ENCODE measurements at regions not wholly inside any gene's neighbourhood (a gene's known extent, or its start where the extent isn't known, plus 50 kb on each side); places are given as distances from the start of the nearest gene placed in this dataset.
"Not testable (repeated sequence)": the region's sequence is repeated elsewhere in the genome, so short reads cannot be mapped to it uniquely, and the experiment has no call there.

DNA sequence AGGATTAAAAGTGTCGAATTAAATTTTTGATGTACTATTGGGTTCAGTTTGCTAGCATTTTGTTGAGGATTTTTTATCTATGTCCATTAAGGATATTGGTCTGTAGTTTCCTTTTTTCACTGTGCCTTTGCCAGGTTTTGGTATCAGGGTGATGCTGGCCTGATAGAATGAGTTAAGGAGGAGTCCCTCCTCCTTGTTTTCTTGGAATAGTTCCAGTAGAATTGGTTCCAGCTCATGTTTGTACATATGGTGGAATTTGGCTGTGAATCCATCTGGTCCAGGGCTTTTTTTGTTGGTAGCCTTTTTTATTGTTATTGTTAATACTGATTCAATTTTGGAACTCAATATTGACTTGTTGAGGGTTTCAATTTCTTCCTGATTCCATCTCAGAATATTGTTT is 141.8 kb downstream of the SIM1 start:
- no peak for DNase-seq (ENCODE audit: low read depth in 2 of 2)

DNA sequence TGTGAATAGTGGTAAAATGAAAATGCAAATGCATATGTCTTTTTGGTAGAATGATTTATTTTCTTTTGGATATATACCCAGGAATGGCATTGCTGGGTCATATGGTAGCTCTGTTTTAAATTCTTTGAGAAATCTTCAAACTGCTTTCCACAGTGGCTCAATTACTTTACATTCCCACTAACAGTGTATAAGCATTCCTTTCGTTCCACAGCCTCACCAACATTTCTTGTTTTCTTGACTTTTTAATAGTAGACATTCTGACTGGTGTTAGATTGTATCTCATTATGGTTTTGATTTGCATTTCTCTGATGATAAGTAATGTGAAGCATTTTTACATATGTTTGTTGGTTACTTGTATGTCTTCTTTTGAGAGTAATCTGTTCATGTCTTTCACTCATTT is 144.0 kb downstream of the SIM1 start:
- DNase-seq (ENCODE audit: low read depth in 2 of 2), result no peak

DNA sequence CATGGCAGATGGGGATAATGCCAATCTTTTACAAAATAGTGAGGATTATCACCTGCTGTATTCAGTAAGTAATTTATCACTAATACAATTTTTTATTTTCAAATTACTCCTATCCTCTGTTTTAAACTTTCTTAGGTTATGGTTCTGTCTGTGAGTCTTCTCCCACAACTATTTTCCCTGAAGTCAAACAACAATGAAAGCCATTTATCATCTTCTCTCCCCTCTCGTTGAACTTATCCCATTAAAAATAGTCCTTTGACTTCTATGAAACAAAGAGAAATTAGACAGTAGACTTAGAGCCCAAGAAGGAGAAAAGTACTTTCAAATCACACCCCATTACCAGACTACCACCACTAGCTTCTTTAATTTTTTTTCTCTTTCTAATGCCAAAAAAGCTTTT is 147.7 kb downstream of the SIM1 start:
- no peak for DNase-seq (ENCODE audit: low read depth in 2 of 2)

DNA sequence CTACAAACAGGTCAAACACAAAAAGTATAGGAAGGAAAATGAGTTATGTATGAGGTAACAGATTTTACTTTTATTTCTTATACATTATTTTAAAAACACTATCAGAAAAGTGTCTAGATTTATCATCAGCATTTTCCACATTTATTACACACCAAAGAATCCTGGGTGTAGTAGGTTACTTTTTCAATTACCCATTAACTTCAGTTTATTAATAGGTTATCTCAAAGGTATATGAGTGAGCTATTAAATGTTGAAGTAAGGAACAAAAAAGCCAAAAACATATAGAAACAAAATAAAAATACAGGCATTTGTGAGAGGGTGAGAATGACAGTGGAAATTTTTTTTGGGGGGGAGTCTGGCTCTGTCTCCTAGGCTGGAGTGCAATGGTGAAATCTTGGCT is 150.5 kb downstream of the SIM1 start:
- DNase-seq (ENCODE audit: low read depth in 2 of 2), result no peak

DNA sequence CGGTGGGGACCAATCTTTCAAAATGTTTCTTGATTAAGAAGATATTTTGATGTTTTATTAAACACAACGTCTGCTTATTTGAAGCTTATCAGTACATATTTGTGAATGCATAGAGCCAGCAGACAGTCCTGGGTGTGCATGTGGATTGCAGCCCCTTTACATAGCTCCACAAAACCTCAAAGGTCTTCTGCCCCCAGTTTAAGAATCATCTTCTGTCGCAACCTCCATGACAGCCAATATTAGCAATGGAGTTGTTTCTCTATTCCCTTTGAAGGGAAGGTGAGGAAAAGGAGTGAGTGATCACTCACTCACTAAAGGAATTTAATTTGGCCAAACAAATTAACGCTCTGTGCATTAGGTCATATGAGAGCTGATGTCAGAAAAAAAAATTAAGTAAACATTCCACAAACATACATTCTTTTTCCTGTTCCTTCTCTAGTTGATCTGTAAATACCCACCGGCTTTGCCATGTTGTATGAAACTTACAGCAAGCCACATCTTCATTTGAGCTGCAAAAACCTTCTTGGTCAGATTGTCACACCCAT is 152.9 kb downstream of the SIM1 start:
- DNase-seq (ENCODE audit: low read depth in 2 of 2), result no peak

DNA sequence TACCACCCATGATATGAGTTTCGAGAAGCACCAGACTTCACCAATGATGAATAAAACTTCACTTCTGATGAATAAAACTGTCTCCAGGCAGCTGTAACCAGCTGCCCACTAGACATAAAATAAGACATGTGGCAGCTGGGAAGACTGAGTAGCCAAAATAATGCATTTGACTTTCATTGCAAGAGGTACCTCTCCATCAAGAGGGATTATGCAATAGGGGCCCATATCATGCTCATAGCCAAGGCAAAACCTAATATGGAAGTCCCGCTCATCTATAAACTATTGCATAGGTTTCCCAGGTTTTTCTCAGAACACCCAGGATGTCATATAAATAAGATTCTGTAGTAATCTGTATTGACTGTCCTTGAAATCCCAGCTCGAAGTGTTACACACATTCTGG is 155.5 kb downstream of the SIM1 start:
- no peak for DNase-seq (ENCODE audit: low read depth in 2 of 2)

DNA sequence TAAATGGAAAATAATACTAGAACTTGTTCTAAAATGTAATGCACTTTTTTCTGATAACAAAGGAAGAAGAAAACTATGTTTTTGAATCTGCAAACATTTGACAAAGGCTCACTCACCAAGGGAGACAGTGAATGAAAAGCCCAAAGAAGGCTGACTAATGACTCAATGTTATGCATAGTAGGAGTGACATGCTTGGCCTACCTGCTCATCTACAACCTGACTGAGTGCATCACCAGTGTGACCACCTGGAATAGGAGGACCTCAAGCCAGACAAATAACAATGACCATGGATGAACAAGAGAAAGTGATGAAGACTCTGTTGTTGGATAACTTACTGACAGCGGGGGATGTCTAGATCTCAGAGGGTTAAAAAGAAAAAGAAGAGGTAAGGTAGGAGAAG is 157.2 kb downstream of the SIM1 start:
- DNase-seq (ENCODE audit: low read depth in 2 of 2), result no peak

DNA sequence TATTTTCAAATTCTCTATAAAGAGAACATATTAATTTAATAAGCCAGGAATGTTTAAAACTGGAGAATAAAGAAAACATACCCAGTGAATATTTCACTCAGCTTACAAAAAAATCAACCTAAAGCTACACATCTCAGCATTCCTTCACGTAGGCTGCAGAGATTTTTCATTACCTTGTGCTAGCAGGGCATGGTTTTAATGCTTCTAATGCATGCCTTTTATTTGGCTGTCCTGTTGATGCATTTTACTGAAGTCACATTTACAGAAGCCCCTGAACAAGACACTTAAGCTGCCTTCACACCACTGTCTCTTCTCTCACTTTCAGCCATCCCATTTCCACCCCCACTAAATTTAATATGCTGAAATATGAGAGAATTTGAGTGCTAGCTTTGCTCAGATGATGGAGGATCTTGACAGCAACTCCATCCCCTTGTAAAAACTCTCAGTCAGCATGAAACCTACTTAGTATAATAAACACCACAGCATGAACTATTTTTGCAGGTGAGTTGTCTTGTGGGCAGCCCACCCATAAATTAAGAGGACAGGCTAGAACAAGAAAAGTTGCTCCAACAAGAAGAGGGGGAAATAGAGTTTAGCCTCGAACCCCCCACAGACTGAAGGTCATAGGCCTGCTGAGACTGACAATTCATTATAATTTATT is 159.4 kb downstream of the SIM1 start:
- no peak for DNase-seq (ENCODE audit: low read depth in 2 of 2)

DNA sequence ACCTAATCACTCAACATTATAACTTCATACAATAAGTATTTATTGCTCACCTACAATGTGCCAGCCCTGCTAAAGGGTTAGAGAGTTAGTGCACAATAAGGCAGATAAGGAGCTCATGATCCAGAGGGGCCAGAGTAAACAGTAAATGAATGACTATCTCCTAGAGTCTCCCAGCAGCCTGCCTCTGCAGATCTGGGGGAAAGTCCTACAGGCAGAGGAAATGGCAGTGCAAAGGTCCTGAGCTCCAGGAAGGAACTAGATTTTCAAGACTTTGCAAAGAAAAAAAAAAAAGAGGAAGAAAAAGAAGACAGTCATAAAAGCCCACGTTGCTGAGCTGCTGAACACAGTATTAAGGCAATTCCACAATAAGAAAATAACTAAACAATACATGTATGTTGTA is 160.1 kb downstream of the SIM1 start:
- DNase-seq (ENCODE audit: low read depth in 2 of 2), result no peak

DNA sequence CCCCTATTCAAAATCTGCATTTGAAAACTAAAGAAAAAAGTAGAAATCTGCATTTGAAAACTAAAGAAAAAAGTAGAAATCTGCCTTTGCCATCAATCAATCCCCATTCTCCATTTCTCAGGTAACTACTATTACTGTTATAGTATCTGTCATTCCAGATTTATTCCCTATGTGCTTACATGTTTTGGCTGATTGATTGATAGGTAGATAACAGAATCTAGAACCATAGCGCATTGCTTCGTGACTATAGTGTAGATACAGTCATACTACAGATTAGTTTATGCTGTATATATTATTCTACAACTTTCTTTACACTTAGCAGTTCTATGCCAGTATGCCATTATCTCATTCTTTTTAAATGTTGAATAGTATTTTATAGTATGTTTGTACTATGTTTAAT is 163.0 kb downstream of the SIM1 start:
- DNase-seq (ENCODE audit: low read depth in 2 of 2), result no peak

DNA sequence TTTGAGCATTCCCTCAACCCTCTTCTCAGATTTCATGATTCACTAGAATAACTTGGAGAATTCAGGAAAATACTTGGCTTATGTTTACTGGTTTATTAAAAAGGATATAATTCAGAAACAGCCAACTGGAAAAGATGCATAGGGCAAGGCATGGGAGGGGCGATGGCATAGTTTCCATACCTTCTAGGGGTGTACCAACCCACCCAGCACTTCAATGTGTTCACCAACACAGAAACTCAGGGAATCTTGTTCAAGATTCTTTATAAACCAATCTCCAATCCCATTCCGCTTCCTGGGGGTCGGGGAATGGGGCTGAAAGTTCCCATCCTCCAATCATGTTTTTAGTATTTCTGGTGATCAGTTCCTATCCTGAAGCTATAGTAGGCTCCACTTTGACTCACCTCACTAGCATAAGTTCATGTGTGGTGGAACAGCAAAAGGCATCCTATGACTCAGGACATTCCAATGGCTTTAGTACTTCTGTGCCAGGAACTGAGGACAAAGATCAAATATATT is 164.4 kb downstream of the SIM1 start:
- peak; percentile 90 for DNase-seq (ENCODE audit: low read depth in 2 of 2)

DNA sequence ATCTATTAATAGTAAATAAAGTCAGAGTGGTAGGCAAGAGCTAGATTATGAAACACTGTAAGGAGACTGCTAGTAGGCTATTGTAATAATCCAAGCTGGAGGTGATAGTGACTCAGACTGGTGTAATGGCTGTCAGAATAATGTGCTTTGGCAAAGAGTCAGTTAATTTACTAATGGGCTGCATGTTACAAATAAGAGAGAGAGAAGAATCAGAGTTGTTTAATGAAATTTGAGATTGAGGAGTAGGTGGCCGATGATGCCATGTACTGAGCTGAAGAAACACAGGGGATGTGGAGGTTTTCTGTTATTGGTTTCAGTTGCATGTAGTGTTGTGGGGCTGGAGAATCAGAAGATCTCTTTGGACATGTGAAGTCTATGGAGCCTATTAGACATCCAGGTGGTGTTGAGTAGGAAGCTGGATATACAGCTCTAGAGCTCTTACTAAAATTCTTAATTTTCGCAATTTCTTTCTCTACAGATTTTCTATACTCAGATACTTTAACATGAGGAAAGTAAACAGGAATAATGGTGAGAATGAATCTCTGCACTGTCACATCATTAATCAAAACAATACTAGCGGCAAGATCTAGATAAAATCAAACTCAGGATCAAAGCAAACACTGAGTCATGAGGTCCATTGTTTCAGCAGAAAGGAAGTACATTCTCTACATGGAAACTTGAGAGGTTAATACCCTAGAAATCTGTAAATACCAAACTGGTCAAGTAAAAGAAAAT is 167.7 kb downstream of the SIM1 start:
- peak; percentile 81 to 84 for DNase-seq (ENCODE audit: low read depth in 2 of 2)

DNA sequence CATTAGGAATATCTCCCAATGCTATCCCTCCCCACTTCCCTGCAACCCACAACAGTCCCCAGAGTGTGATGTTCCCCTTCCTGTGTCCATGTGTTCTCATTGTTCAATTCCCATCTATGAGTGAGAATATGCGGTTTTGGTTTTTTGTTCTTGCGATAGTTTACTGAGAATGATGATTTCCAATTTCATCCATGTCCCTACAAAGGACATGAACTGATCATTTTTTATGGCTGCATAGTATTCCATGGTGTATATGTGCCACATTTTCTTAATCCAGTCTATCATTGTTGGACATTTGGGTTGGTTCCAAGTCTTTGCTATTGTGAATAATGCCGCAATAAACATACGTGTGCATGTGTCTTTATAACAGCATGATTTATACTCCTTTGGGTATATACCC is 169.5 kb downstream of the SIM1 start:
- not testable (repeated sequence) for DNase-seq (ENCODE audit: low read depth in 2 of 2)

DNA sequence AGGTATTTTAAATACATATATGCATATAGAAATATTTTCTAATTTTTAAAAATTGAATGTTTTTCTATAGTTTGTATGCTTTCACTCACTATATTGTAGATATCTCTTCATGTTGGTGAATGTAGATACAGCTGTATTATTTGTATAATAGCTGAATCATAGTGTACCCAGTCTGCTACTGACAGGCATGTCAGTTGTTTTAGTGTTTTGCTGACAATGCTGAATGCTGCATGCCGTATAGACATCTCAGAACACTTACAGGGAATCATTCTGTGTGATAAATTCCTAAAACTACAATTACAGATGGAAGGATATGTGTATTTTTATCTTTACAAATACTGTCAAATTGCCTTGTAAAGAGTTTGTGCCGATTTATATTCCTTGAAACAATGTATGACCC is 175.4 kb downstream of the SIM1 start:
- no peak for DNase-seq (ENCODE audit: low read depth in 2 of 2)

DNA sequence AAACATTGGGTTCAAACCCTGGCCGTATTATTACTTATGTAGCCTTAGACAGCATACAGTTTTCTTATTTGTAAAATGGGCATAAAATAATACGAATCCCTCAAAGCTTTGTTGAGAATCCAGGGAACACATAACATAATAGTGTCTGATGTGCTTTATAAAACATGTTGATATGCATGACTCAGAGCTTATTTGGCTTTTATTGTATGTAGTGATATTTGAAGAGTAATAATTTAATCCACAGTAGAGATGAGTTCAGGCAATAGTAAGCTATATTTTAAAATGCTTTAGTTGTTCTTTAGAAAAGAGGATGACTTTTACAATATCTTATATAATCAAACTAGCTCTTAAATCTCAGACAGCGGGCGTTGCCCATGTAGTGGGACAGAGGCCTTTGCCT is 176.4 kb downstream of the SIM1 start:
- no peak for DNase-seq (ENCODE audit: low read depth in 2 of 2)

DNA sequence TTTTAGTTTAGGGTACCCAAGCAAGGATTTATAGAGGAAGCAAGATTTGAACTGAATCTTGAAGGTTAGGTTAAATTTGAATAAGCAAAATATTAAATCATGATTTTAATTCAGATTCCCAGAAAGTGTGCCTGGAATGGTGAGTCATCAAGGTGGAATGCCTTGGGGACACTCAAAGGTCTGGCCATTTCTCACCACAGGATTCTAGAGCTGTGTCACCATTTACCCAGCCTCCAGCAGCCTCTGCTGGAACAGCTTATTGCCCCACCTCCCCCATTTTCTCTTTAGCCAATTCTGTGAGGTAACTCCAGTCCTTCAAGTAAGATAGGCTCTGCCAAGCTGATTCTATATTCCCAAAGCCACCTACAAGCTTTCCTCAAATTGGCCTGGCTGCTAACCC is 181.4 kb downstream of the SIM1 start:
- no peak for DNase-seq (ENCODE audit: low read depth in 2 of 2)

DNA sequence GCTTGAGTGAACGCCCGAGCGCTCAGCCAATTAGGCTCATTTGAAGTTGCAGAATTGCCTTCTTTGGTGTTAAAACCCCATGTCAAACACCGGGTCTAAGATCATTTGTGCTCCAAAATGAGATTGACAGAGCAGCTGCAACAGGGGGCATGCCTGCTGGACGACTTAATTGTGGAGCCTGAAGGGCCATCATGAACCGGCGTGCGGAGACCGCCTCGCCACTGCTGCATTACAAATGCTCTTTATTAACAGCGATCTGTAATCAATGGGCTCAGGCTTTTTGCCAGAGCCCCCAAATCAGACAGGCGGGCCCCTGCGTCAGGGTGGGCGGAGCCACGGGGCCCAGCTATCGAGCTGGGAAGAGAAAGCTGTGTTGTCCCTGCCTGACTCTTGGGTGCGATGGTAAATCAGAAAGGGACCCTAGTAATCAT is 183.2 kb downstream of the SIM1 start:
- no peak for DNase-seq (ENCODE audit: low read depth in 2 of 2)

DNA sequence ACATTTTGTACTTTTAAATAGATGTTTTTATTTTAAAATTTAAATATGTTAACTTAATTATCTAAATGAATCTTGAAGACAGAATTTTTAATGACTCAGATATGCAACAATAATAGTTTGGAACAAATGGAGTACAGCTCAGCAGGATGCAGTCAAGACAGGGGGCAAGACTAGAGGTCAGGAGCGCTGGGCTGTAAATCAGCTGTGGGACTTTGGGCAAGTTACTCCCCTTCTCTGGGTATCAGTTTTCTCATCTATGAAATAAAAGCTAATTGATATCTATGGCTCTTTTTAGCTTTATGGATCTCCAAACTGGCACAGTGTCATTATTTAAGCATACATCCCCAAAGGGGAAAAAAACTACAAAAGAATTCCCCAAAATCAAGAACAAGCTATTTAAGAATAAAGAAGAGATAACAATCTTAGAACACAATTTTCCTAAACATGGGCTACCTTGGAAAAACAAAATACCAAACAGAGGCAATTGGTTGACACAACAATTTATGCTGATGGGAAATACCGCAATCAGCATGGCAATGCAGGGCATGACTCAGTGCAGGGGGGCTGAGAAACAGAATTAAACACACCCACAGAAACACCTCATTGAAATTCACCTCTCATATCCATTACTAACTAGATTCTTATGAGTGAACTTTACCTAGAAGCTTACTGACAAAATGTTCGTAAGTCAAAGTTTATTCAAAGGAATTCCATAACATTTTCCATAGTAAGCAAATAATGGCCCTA is 188.2 kb downstream of the SIM1 start:
- no peak for DNase-seq (ENCODE audit: low read depth in 2 of 2)

DNA sequence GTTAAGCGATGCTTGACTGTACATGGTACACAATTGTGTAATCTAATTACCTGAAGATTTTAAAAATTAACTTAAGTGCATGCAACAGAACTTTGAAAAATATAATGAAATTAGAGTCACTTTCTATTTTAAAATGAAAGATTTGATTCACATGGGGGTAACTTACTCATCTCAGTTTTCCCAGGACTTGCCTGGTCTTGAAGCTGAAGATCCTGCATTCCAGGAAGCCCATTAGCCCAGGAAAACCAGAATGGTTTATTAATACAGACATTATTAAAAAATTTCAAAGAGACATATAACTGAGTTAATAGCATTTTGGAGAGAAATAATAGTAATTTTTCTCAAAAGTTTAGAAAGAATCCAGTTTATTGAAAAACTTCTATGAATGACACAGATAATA is 190.6 kb downstream of the SIM1 start:
- DNase-seq (ENCODE audit: low read depth in 2 of 2), result no peak

DNA sequence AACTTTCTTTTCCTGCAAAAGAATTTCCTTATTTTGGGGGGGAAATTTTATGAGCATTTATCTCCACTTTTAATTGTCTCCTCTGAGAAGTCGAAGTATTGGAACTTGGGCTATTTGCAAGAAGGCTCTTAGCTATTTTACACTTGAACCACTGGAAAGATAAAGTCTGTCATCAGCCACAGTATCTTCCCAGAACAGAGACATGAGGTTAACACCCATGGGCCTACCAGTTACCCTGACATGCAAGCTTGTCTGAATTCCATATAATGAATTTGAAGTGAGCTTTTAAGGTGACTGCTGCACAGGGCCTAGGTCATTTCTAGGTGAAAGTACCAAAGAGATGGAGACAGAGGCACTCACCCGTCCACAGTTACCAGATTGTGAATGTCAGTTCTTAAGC is 193.1 kb downstream of the SIM1 start:
- no peak for DNase-seq (ENCODE audit: low read depth in 2 of 2)

DNA sequence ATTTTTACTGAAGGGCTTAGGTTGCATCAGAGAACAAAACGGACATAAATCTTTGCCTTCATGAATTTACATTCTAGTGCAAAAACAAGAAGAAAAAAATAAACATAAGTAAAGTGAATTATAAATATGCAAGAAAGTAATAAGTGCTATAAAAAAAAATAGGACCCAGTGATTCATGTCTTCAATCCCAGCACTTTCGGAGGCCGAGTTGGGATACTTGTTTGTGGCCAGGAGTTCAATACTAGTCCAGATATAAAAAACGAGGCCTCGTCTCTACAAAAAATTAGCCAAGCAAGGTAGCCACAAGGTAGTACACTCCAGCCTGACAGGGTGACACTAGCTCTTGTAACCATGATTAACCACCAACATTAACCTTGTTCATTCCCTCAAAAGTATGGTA is 193.5 kb downstream of the SIM1 start:
- no peak for DNase-seq (ENCODE audit: low read depth in 2 of 2)

DNA sequence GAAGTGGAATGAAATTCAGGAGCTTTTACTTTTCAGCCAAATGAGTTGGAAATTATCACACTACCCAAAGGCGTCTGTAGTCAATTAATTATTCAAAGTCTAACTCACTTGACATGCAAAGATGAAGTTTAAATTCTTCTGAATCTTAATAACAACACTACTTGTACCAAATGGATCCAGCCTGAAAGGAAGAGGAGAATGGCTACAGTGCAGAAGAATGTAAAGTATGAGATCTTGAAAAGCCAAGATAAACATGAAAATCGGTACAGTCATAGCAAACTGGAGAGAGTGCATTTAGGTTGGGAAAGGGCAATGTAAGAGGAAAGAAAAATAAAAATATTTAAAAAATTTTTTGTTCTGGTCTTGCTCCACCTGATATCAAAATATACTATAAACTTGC is 195.5 kb downstream of the SIM1 start:
- peak; percentile 71 to 75 for DNase-seq (ENCODE audit: low read depth in 2 of 2)

DNA sequence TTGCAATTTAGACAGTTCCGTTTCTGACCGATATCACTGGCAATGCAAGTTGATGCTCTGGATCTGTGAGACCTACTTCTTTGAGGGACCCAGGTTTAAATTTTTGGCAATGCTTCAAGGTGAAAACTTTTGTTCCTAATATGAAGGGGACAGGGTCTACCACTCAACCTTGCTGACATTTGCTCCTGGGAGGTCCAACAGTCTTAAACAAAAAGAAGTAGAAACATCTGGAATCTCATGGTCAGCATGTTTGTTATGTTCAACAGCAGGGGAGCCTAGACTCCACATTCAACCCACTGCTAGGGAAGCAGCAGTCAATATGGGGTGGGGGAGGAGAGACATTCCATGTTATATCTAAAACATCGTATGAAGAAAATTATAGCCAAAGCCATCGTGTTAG is 196.4 kb downstream of the SIM1 start:
- DNase-seq (ENCODE audit: low read depth in 2 of 2), result no peak
